Heart left ventricle (tissue), 13 donors: ENCODE measurements at regions not wholly inside any gene's neighbourhood (a gene's known extent, or its start where the extent isn't known, plus 50 kb on each side); places are given as distances from the start of the nearest gene placed in this dataset.

Source experiments
- CTCF ChIP-seq, 12 donors: fragments of 200-600 bp; sonication (generic) in 4 of 12; IDR thresholded peaks; one replicate each; pipeline versions ENCODE4 v1.5.0 to v1.8.0; 2018 to 2022; ENCODE audit warnings: antibody characterized with exemption in 12 of 12, mild to moderate bottlenecking in 5 of 12
- POLR2A ChIP-seq, 2 donors: fragments of 450-650 bp; IDR thresholded peaks; one replicate each; pipeline ENCODE4 v1.6.1; 2017; ENCODE audit warnings: antibody characterized with exemption in 2 of 2, mild to moderate bottlenecking in 2 of 2, moderate library complexity in 2 of 2
- donor health status: ischemic (EF 13 %, LVEDD 7.1; RV severe dilation, severe dysfunction).
- donor health status: DM: no; HTN: yes; CAD: no.
- donor health status: DM: no; HTN: no; CAD: no.
- donor health status: ischemic (EF 25% LVEDD 6.9; RV normal size, moderate dysfunction).
- donor health status: ischemic (EF 25% LVEDD 5.7; RV mildly dilated, moderate dysfunction).
- donor health status: ischemic (EF 35%, LVEDD 5.7; RV mildly dilated, moderate dysfunction).
- donor health status: nonischemic (EF 11% LVEDD 7.7; RV severe dilation, severe dysfunction).
- donor health status: DM: yes; HTN: yes; CAD: no.
- donor health status: PGD.
- donor health status: ischemic (EF 29% LVEDD 5.4; RV normal size, mild dysfunction).
- donor health status: nonischemic (EF 23%, LVEDD 6.1; RV moderate dilation, normal function).

GRCh38 chr5:36355516-36355915 lies 53.8 kb upstream of the RANBP3L start:
- TF ChIP-seq CTCF (IDR thresholded peaks at IDR 0.05): no peak
- no peak for TF ChIP-seq POLR2A (IDR thresholded peaks at IDR 0.05)
